Panc1 (cell line): ENCODE measurements at regions not wholly inside any gene's neighbourhood (a gene's known extent, or its start where the extent isn't known, plus 50 kb on each side); places are given as distances from the start of the nearest gene placed in this dataset.

Source experiments
- ATAC-seq: fragments of 200-7000 bp; cut with Tn5 transposase; 2 replicates; pipeline ENCODE4 v1.9.1; 2020; ENCODE audit warnings: mild to moderate bottlenecking, moderate library complexity
- BruUV-seq: library from RNA; stranded (reverse); fragments of 400-500 nt; replicated peaks from 2 replicates; lab custom pipeline; 2021; lab: Mats Ljungman, UMichigan
- CTCF ChIA-PET: fragments of 300-600 bp; sonication (Branson Sonifier 250); formaldehyde crosslinking; loops from one replicate; lab custom pipeline; 2022; ENCODE audit warnings: antibody characterized with exemption; lab: Charles Lee
- POLR2A ChIA-PET: fragments of 300-600 bp; sonication (Branson Sonifier 250); formaldehyde crosslinking; loops from one replicate; lab custom pipeline; 2022; ENCODE audit warnings: antibody characterized with exemption; lab: Charles Lee
- DNase-seq: peaks from one replicate; pipeline ENCODE4 v3.0.0-alpha.2; 2010; ENCODE audit warnings: low read depth, low spot score
- H3K27ac ChIP-seq: 2 replicates; pipeline ENCODE4 v1.5.1; 2011; ENCODE audit warnings: mild to moderate bottlenecking, low read length, inconsistent platforms
- H3K27me3 ChIP-seq: fragments of 200-500 bp; sonication (Bioruptor generic); 2 replicates; pipeline ENCODE4 v1.6.0; 2014; ENCODE audit warnings: low read length, inconsistent platforms; ENCODE audit not compliant: control insufficient read depth, insufficient read depth
- H3K36me3 ChIP-seq: fragments of 200-500 bp; sonication (Bioruptor generic); 2 replicates; pipeline ENCODE4 v1.5.1; 2014; ENCODE audit warnings: inconsistent platforms, mild to moderate bottlenecking, low read length, moderate library complexity; ENCODE audit not compliant: control insufficient read depth, insufficient read depth
- H3K4me1 ChIP-seq: 2 replicates; pipeline ENCODE4 v1.5.1; 2011; ENCODE audit warnings: inconsistent platforms, mild to moderate bottlenecking, low read length, moderate library complexity; ENCODE audit not compliant: control insufficient read depth, insufficient read depth
- H3K4me3 ChIP-seq, 2 experiments: 2 replicates each; pipeline ENCODE4 v1.5.1; 2011 to 2012; ENCODE audit warnings: low read depth in 2 of 2, low read length in 2 of 2, mild to moderate bottlenecking in 2 of 2, inconsistent platforms in 1 of 2, moderate library complexity in 1 of 2
- H3K9me3 ChIP-seq: fragments of 200-500 bp; sonication (Bioruptor generic); 2 replicates; pipeline ENCODE4 v1.5.1; 2014; ENCODE audit warnings: low read depth, mild to moderate bottlenecking, inconsistent platforms, low read length, moderate library complexity; ENCODE audit not compliant: control insufficient read depth, insufficient read depth
- CTCF ChIP-seq: fragments of 450-650 bp; IDR thresholded peaks from 2 replicates; pipeline ENCODE4 v1.5.1; 2017; ENCODE audit warnings: mild to moderate bottlenecking
- POLR2AphosphoS5 ChIP-seq: IDR thresholded peaks from 2 replicates; pipeline ENCODE4 v1.6.1; 2012; ENCODE audit warnings: mild to moderate bottlenecking, low read depth, low read length, moderate library complexity
- REST ChIP-seq, 2 experiments: IDR thresholded peaks; 2 replicates each; pipeline ENCODE4 v1.6.1; 2011 to 2012; ENCODE audit warnings: low read depth in 2 of 2, control low read depth in 1 of 2, low read length in 1 of 2, mild to moderate bottlenecking in 1 of 2, moderate library complexity in 1 of 2; ENCODE audit not compliant: insufficient read depth in 1 of 2
- SIN3A ChIP-seq: IDR thresholded peaks from 2 replicates; pipeline ENCODE4 v1.6.1; 2012; ENCODE audit warnings: low read depth, mild to moderate bottlenecking, low read length, moderate library complexity, borderline replicate concordance; ENCODE audit not compliant: insufficient read depth
- TCF7L2 ChIP-seq: IDR thresholded peaks from 2 replicates; pipeline ENCODE4 v1.6.1; 2011; ENCODE audit warnings: mild to moderate bottlenecking, low read depth, low read length, inconsistent platforms
- in situ Hi-C: cut with HindIII; loops from 2 replicates; pipeline ENCODE4 v1.10.0; 2016; ENCODE audit warnings: low sequenced_read_pairs, low pct_unique_long_range_greater_than_20kb
- intact Hi-C: fragments of 100-400 bp; cut with micrococcal nuclease; formaldehyde crosslinking; loops from one replicate; pipeline ENCODE4 v1.10.0; 2022; ENCODE audit not compliant: unreplicated experiment

GRCh38 chr7:152485826-152486225 is 50.0 kb upstream of the KMT2C start:
- no TSS peak for BruUV-seq
- H3K27me3 ChIP-seq = no peaks in the 10 kb centered on the region
- H3K4me3 ChIP-seq = no peak overlapping the region
- ATAC-seq = no peak
- no peaks in the 10 kb centered on the region for H3K9me3 ChIP-seq
- ChIA-PET CTCF (no interaction called here), POLR2A (no interaction called here)
- TF ChIP-seq REST (IDR thresholded peaks at IDR 0.05; ENCODE audit: insufficient read depth in 1 of 2, low read depth in 2 of 2, low read length in 1 of 2) (no peak), CTCF (no peak), POLR2AphosphoS5 (no peak), TCF7L2 (no peak), SIN3A (no peak)
- in situ Hi-C loops = no loop called here
- no peak overlapping the region for H3K27ac ChIP-seq
- intact Hi-C loops = no loop called here
- DNase-seq = no peak
- H3K36me3 ChIP-seq = no peaks in the 10 kb centered on the region
- H3K4me1 ChIP-seq = no peaks in the 10 kb centered on the region
